Amniotic epithelial cell (primary cell): ENCODE measurements at regions not wholly inside any gene's neighbourhood (a gene's known extent, or its start where the extent isn't known, plus 50 kb on each side); places are given as distances from the start of the nearest gene placed in this dataset.

ENCODE experiments used
- DNase-seq: peaks from one replicate; pipeline ENCODE4 v3.0.0-alpha.2; 2010; ENCODE audit warnings: low read depth

GRCh38 chr6:165082636-165083035 is 226.8 kb downstream of the C6orf118 start:
- DNase-seq: no peak

- no peak for DNase-seq
Measured at GRCh38 chr6:165081944-165082532, 227.4 kb downstream of the C6orf118 start.

- DNase-seq: no peak
Measured at GRCh38 chr6:165077876-165078275, 231.5 kb downstream of the C6orf118 start.

- no peak for DNase-seq
Measured at GRCh38 chr6:165071906-165072305, 237.5 kb downstream of the C6orf118 start.

- DNase-seq: no peak
Measured at GRCh38 chr6:165060720-165061119, 248.7 kb downstream of the C6orf118 start.

- DNase-seq: no peak
Measured at GRCh38 chr6:165059032-165059431, 250.4 kb downstream of the C6orf118 start.

GRCh38 chr6:165056292-165056691 is 253.1 kb downstream of the C6orf118 start:
- no peak for DNase-seq

- DNase-seq: no peak
Measured at GRCh38 chr6:165055231-165055630, 254.2 kb downstream of the C6orf118 start.

- no peak for DNase-seq
Measured at GRCh38 chr6:165052561-165053480, 256.6 kb downstream of the C6orf118 start.

GRCh38 chr6:165049362-165049761 is 260.0 kb downstream of the C6orf118 start:
- no peak for DNase-seq

- no peak for DNase-seq
Measured at GRCh38 chr6:165047952-165048351, 261.5 kb downstream of the C6orf118 start.

GRCh38 chr6:165045631-165046030 is 263.8 kb downstream of the C6orf118 start:
- no peak for DNase-seq

GRCh38 chr6:165042912-165043311 is 266.5 kb downstream of the C6orf118 start:
- no peak for DNase-seq

- no peak for DNase-seq
Measured at GRCh38 chr6:165040440-165040839, 269.0 kb downstream of the C6orf118 start.

- no peak for DNase-seq
Measured at GRCh38 chr6:165034271-165034741, 275.1 kb downstream of the C6orf118 start.

GRCh38 chr6:165031502-165031901 is 277.9 kb downstream of the C6orf118 start:
- DNase-seq: no peak

- no peak for DNase-seq
Measured at GRCh38 chr6:165025040-165025439, 284.4 kb downstream of the C6orf118 start.

- no peak for DNase-seq
Measured at GRCh38 chr6:165019681-165020080, 289.7 kb downstream of the C6orf118 start.

GRCh38 chr6:165015676-165016075 is 293.7 kb downstream of the C6orf118 start:
- no peak for DNase-seq

- DNase-seq: no peak
Measured at GRCh38 chr6:165013701-165014100, 295.7 kb downstream of the C6orf118 start.

GRCh38 chr6:165012183-165012582 is 297.2 kb downstream of the C6orf118 start:
- no peak for DNase-seq

- peak; percentile 1 for DNase-seq
Measured at GRCh38 chr6:165010556-165011535, 298.6 kb downstream of the C6orf118 start.
